ENCODE measurements at regions not wholly inside any gene's neighbourhood (a gene's known extent, or its start where the extent isn't known, plus 50 kb on each side); places are given as distances from the start of the nearest gene placed in this dataset.

DNA sequence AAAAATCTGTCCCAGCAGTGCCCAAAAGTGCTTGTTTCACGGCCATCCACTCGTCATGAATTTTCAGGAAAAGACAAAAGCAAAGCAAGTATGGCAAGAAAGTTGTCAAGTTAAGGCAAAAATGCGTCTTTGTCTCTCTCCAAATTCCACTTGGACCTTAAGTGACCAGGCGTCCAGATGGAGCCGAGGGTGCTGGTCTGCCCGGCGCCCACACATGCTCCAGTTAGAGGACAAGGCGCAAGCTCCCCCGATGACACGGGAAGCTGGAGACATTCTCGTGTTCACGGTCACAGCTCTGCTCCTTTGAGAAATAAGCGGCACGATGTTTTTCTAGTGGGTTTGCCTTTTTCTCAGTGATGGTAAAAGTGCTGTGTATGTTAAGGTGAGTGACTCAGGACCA, 219.0 kb downstream of the BRD1 start:
- Histone ChIP-seq H3K36me3 (no peaks in the 10 kb centered on the region), H3K9me3 (peaks cover 0 to 26% (median 4%) of the 10 kb centered on the region in 3 donors), H3K4me1 (no peaks in the 10 kb centered on the region), H3K4me3 (no peak overlapping the region), H3K27ac (no peak overlapping the region), H3K27me3 (no peaks in the 10 kb centered on the region)
- no peak for DNase-seq
- intact Hi-C loops (cut with DNase I) = no loop called here
- TF ChIP-seq, protein P1, sequence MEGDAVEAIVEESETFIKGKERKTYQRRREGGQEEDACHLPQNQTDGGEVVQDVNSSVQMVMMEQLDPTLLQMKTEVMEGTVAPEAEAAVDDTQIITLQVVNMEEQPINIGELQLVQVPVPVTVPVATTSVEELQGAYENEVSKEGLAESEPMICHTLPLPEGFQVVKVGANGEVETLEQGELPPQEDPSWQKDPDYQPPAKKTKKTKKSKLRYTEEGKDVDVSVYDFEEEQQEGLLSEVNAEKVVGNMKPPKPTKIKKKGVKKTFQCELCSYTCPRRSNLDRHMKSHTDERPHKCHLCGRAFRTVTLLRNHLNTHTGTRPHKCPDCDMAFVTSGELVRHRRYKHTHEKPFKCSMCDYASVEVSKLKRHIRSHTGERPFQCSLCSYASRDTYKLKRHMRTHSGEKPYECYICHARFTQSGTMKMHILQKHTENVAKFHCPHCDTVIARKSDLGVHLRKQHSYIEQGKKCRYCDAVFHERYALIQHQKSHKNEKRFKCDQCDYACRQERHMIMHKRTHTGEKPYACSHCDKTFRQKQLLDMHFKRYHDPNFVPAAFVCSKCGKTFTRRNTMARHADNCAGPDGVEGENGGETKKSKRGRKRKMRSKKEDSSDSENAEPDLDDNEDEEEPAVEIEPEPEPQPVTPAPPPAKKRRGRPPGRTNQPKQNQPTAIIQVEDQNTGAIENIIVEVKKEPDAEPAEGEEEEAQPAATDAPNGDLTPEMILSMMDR (IDR thresholded peaks at IDR 0.05) = no peak
- TF ChIP-seq POLR2A (IDR thresholded peaks at IDR 0.05) = no peak
- WGBS, 2 donors = 84 to 85% methylated on average over 14 of the region's 14 CpGs

DNA sequence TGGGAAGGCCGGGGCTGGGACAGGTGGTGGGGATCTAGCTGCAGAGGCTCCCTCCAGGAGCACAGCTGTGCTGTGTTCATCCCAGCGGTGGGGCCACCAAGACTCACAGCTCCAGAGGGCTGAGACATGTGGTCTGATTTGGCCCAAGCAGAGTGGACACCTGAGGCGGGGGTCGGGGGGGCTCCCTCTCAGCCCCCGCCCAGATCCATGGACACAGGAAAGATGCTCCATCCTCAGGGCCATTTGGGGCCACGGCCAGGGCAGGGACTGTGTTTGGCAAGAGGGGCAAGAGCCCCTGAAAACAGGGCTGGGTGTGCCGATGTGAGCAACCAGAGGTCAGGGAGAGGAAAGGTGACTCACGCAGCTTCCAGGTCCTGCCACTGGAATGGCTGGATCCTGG, 219.4 kb downstream of the BRD1 start:
- Histone ChIP-seq H3K9me3 (peaks cover 0 to 26% (median 4%) of the 10 kb centered on the region in 3 donors), H3K27me3 (no peaks in the 10 kb centered on the region), H3K4me3 (no peak overlapping the region), H3K36me3 (no peaks in the 10 kb centered on the region), H3K4me1 (no peaks in the 10 kb centered on the region), H3K27ac (no peak overlapping the region)
- TF ChIP-seq, protein P1 (IDR thresholded peaks at IDR 0.05) = no peak
- no peak for TF ChIP-seq POLR2A (IDR thresholded peaks at IDR 0.05)
- WGBS, 2 donors = 82 to 96% methylated on average over 3 to 5 of the region's 8 CpGs
- DNase-seq = no peak
- intact Hi-C loops (cut with DNase I) = no loop called here

DNA sequence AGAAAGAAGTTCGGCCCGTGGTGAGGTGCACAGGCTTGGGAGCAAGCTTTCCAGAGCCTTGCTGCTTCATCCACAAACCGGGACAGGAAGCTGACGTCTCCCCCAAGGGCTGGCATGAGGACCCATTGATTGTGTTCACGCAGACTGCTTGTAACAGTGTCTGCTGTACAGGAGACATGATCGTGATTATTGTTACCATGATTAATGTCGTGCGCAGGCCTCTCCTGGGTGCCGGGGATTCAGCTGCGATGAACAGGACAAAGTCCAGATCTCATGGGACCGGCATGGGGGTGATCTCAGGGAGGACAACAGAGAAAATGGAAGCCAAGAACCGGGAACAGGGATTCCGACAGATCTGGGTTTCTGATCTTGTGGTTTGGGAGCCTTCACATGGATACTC, 219.9 kb downstream of the BRD1 start:
- intact Hi-C loops (cut with DNase I) = no loop called here
- no peaks in the 10 kb centered on the region for H3K27me3 ChIP-seq
- H3K36me3 ChIP-seq = no peaks in the 10 kb centered on the region
- peaks cover 0 to 22% (median under 1%) of the 10 kb centered on the region in 3 donors for H3K9me3 ChIP-seq
- no peak for DNase-seq
- H3K27ac ChIP-seq = no peak overlapping the region
- no peak overlapping the region for H3K4me3 ChIP-seq
- 84 to 86% methylated on average over 8 to 10 of the region's 13 CpGs for WGBS, 2 donors
- no peak for TF ChIP-seq POLR2A (IDR thresholded peaks at IDR 0.05)
- TF ChIP-seq, protein P1 (IDR thresholded peaks at IDR 0.05) = no peak
- no peaks in the 10 kb centered on the region for H3K4me1 ChIP-seq

DNA sequence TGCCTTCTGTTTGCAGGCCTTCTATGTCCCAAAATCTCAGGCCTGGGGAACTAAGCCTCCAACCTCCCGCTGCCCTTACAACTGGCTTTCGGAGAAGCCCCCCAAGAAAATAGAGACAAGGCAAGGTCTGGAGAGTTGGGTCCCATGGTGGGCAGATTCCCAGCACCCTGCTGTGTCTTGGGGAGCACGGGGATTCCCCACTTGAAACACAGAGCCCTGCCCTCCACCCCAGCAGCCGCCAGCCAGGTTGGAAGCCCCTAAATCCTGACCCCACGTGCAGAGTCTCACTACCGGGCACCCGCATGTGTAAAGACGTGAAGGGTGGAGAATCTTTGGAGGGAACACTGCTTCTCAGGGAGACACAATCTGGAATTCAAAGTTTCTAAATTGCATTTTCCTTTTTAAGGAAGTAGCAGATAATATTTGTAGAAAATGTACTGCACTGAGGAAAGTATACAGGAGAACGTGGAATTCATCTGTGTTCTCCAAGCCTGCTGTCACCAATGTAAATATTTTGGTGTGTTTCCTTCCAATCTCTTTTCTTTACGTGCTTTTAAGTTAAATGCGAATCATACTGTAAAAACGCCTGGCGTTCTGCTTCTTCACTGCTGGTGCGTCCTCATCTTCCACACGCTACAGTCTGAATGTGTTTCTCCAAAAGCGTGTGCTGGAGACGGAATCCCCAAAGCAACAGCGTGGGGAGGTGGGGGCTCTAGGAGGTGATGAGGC, 220.9 kb downstream of the BRD1 start:
- Histone ChIP-seq H3K4me3 (no peak overlapping the region), H3K27me3 (no peaks in the 10 kb centered on the region), H3K4me1 (no peaks in the 10 kb centered on the region), H3K36me3 (no peaks in the 10 kb centered on the region), H3K27ac (no peak overlapping the region), H3K9me3 (peaks cover 0 to 19% (median 0%) of the 10 kb centered on the region in 3 donors)
- TF ChIP-seq POLR2A (IDR thresholded peaks at IDR 0.05) = no peak
- TF ChIP-seq, protein P1 (IDR thresholded peaks at IDR 0.05) = no peak
- intact Hi-C loops (cut with DNase I) = no loop called here
- DNase-seq = no peak
- 83 to 86% methylated on average over 12 to 15 of the region's 18 CpGs for WGBS, 2 donors

DNA sequence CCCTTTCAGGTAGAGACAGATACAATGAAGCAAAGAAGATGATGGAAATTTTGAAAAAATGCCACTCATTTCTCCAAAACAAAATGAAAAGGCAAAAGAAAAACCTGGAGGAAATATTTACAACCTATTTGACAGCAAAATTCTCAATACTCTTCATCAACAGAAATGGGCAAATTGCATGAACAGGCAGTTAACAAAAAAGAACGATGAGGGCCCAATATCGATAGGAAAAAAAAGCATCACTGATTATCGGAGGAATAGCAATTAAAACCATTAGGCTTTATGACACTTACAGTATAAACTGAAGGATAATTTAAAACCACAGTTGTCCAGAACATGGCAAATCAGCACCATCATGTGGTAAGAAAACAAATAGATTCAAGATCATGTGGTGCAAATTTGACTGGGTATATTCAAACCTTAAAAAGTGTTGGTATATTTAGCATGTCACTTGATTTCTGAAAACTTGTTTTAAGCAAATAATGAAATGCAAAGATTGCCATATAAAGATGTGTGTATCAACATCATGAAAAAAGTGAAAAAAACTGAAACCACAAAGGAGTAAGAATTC, 222.9 kb downstream of the BRD1 start:
- intact Hi-C loops (cut with DNase I) = no loop called here
- H3K4me1 ChIP-seq = no peaks in the 10 kb centered on the region
- WGBS, 2 donors = 87 to 94% methylated on average over 3 of the region's 3 CpGs
- H3K27ac ChIP-seq = no peak overlapping the region
- H3K9me3 ChIP-seq = peaks cover 0 to 19% (median 0%) of the 10 kb centered on the region in 3 donors
- DNase-seq = no peak
- no peak overlapping the region for H3K4me3 ChIP-seq
- H3K27me3 ChIP-seq = no peaks in the 10 kb centered on the region
- no peak for TF ChIP-seq POLR2A (IDR thresholded peaks at IDR 0.05)
- TF ChIP-seq, protein P1 (IDR thresholded peaks at IDR 0.05) = no peak
- H3K36me3 ChIP-seq = no peaks in the 10 kb centered on the region

All from esophagus squamous epithelium (tissue), 5 donors.